ENCODE measurements at regions not wholly inside any gene's neighbourhood (a gene's known extent, or its start where the extent isn't known, plus 50 kb on each side); places are given as distances from the start of the nearest gene placed in this dataset.

GRCh38 chr10:104574838-104575237 is 66.3 kb upstream of the SORCS3 start:
- DNase-seq (ENCODE audit: low read depth, low spot score), result no peak

GRCh38 chr10:104576611-104577010 is 64.5 kb upstream of the SORCS3 start:
- no peak for DNase-seq (ENCODE audit: low read depth, low spot score)

DNA sequence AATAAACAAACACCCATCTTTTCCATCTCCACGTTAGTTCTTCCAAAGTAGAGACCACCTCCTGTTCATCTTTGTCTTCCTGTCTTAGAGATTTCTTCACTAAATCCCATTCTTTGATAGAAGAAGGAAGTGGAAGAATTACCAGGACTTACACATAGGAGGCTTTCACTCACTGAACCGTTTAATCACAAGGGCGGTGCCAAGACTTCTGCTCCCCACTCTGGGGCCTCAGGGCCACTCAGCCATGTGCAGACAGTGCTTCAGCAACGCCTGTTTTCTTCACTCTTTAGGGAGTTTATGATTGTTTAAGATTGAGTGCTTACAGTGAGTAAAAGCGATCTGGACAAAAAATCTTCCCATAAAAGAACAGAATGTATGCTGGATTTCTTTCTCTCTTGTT is 63.9 kb upstream of the SORCS3 start:
- DNase-seq (ENCODE audit: low read depth, low spot score), result no peak

DNA sequence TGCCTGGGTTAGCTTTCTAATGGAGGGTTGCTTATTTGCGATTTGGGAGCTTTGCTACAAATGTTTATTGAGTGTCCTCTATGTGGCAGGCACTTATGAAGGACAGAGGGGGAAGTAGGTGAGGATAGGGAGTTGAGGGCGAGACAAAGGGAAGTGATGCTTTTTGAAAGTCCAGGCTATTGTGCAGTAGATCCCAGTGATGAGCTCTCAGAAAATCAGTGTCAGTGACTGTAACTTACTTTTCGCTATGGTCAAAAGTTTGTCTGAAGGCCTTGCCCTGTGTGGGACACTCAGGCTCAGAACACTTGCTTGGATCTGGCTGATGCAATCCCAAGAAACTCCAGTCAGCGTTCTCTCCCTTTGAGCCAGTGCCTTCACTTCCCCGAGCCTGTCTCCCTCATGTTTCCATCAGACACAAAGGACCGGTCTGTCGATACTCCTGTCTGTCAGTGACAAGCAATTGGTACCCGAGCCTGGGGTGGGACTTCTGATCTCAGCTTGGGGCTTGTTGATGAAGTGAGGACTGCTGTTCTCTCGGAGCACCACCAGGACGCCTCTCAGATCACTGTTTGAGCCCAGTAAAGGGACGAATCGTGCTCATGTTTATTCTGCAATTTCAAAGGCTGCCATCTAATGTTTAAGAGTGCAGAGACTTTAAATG is 63.1 kb upstream of the SORCS3 start:
- DNase-seq (ENCODE audit: low read depth, low spot score), result no peak

DNA sequence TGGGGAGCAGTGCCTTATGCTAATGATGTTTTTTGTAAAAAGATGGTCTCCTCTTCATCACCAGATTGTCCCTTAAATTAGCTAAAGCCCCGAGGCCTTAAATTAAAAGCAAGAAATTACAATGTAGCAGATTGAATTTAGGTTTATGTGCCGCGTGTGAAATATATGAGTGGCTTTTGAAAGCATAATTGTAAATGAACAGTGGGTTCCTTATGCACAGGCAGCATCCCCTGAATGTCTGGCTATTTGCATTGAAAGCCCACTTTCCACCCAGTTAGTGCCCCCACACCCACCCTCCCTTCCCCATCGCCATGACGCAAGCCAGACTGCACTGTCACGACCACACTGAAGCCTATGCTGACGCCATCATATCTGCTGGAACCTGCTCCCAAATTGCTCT is 62.4 kb upstream of the SORCS3 start:
- no peak for DNase-seq (ENCODE audit: low read depth, low spot score)

DNA sequence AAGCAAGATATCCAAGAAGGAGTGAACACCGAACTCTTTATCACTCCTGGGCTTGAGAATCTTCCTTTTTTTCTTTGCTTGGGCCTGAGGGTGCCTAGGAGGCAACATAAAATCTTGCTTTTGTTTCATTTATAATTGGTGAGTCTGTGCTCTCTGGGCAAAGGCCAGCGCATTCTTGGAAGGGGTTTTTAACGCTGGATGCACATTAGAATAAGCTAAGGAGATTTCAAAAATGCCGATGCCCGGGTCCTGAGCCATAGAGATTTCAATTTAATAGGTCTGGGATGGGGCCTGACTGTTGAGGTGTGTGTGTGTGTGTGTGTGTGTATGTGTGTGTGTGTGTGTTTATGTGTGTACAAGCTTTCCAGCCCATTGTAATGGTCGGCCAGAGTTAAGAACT is 62.0 kb upstream of the SORCS3 start:
- DNase-seq (ENCODE audit: low read depth, low spot score), result no peak

DNA sequence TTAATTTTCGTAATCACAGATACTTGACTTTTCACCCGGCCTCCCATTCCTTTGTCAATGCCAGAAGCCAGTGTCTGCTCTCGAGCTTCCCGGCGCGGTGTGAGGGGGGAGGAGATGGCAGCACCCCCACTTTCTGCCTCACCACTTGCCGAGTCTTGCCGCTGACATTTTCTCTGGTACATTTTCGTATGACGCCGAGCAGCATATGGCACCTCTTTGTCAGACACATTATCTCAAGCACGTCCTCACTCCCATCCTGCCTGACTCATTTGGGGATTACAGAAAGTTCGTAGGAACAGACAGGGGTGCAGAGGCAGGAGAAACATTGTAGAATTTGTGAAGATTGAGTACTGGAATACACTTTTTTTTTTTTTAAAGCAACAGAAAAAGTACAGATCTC is 60.8 kb upstream of the SORCS3 start:
- DNase-seq (ENCODE audit: low read depth, low spot score), result no peak

GRCh38 chr10:104580774-104581675 is 60.1 kb upstream of the SORCS3 start:
- DNase-seq (ENCODE audit: low read depth, low spot score), result peak; percentile 33

DNA sequence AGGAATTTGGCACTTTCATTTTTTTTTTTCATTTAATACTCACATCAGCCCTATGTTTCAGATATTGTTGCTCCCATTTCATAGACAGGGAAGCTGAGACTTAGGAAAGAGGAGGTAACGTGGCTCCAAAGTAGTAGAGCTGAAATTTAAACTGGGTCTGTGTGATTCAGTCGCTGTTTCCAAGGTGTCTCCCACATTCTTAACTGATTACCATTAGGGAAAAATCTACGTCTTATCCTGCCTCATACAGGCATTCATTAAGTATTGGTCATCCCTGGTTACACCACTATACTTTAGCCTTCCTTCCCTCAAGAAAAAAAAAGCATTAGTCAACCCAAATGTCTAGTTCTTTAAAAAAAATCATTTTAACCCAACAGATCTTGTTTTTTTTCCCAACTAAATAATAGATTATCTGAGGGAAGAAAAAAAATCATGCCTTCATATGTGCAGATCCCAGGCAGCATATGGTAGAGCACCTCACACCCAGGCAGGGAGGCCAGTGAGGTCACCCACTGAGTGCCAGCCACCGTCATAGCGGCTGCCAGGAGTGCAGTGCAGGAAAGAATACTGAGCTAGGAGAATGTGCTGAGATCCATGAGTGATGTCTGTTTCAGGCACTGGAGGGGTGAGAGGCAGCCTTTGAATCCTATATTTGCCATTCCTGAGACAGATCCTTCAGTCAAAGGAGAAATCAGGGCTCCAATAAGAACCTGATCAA is 59.0 kb upstream of the SORCS3 start:
- no peak for DNase-seq (ENCODE audit: low read depth, low spot score)

GRCh38 chr10:104582602-104582951 is 58.5 kb upstream of the SORCS3 start:
- DNase-seq (ENCODE audit: low read depth, low spot score), result no peak

- no peak for DNase-seq (ENCODE audit: low read depth, low spot score)
Observed at GRCh38 chr10:104582966-104583365, 58.1 kb upstream of the SORCS3 start.

- no peak for DNase-seq (ENCODE audit: low read depth, low spot score)
Observed at GRCh38 chr10:104584541-104584940, 56.5 kb upstream of the SORCS3 start.

- no peak for DNase-seq (ENCODE audit: low read depth, low spot score)
Observed at GRCh38 chr10:104587751-104588150, 53.3 kb upstream of the SORCS3 start.

- no peak for DNase-seq (ENCODE audit: low read depth, low spot score)
Observed at GRCh38 chr10:104589431-104589830, 51.7 kb upstream of the SORCS3 start.

- no peak for DNase-seq (ENCODE audit: low read depth, low spot score)
Observed at GRCh38 chr10:104589871-104590270, 51.2 kb upstream of the SORCS3 start.

Measured in activated naive CD8-positive, alpha-beta T cell treated with anti-CD3 and anti-CD28 coated beads, Interleukin-2, amount 50 U/mL, for 16 hours (primary cell).